Ureter (tissue), 1 donor: ENCODE measurements at regions not wholly inside any gene's neighbourhood (a gene's known extent, or its start where the extent isn't known, plus 50 kb on each side); places are given as distances from the start of the nearest gene placed in this dataset.

ENCODE experiments used
- DNase-seq: peaks from one replicate; pipeline ENCODE4 v3.0.0-alpha.2; 2020; ENCODE audit warnings: low spot score
- donor health status: DM: yes; HTN: yes; CAD: no.

- DNase-seq: no peak
Measured at GRCh38 chr2:19494241-19494640, 135.8 kb upstream of the OSR1 start.

- no peak for DNase-seq
Measured at GRCh38 chr2:19491796-19492195, 133.4 kb upstream of the OSR1 start.

- DNase-seq: no peak
Measured at GRCh38 chr2:19490846-19491435, 132.5 kb upstream of the OSR1 start.

GRCh38 chr2:19488009-19488691 is 129.7 kb upstream of the OSR1 start:
- DNase-seq: no peak

GRCh38 chr2:19484736-19485135 is 126.3 kb upstream of the OSR1 start:
- no peak for DNase-seq

GRCh38 chr2:19480673-19481072 is 122.2 kb upstream of the OSR1 start:
- no peak for DNase-seq

GRCh38 chr2:19479666-19480065 is 121.2 kb upstream of the OSR1 start:
- no peak for DNase-seq

GRCh38 chr2:19478409-19478808 is 120.0 kb upstream of the OSR1 start:
- no peak for DNase-seq

- DNase-seq: no peak
Measured at GRCh38 chr2:19476327-19476726, 117.9 kb upstream of the OSR1 start.

GRCh38 chr2:19474128-19474527 is 115.7 kb upstream of the OSR1 start:
- DNase-seq: no peak

GRCh38 chr2:19473350-19473749 is 114.9 kb upstream of the OSR1 start:
- no peak for DNase-seq

- no peak for DNase-seq
Measured at GRCh38 chr2:19472391-19472978, 114.1 kb upstream of the OSR1 start.

GRCh38 chr2:19471491-19471890 is 113.1 kb upstream of the OSR1 start:
- no peak for DNase-seq

- DNase-seq: no peak
Measured at GRCh38 chr2:19465978-19466377, 107.6 kb upstream of the OSR1 start.

- no peak for DNase-seq
Measured at GRCh38 chr2:19462256-19462645, 103.8 kb upstream of the OSR1 start.

- no peak for DNase-seq
Measured at GRCh38 chr2:19461504-19462255, 103.3 kb upstream of the OSR1 start.

- no peak for DNase-seq
Measured at GRCh38 chr2:19460761-19461160, 102.3 kb upstream of the OSR1 start.

- DNase-seq: no peak
Measured at GRCh38 chr2:19458427-19459003, 100.1 kb upstream of the OSR1 start.

- no peak for DNase-seq
Measured at GRCh38 chr2:19457809-19458208, 99.4 kb upstream of the OSR1 start.

- DNase-seq: no peak
Measured at GRCh38 chr2:19456705-19457309, 98.4 kb upstream of the OSR1 start.

GRCh38 chr2:19454125-19454524 is 95.7 kb upstream of the OSR1 start:
- DNase-seq: no peak

- no peak for DNase-seq
Measured at GRCh38 chr2:19442731-19443130, 84.3 kb upstream of the OSR1 start.
